Suprapubic skin (tissue), 4 donors: ENCODE measurements at regions not wholly inside any gene's neighbourhood (a gene's known extent, or its start where the extent isn't known, plus 50 kb on each side); places are given as distances from the start of the nearest gene placed in this dataset.

Source experiments
- DNase-seq, 2 donors: peaks; one replicate each; pipeline ENCODE4 v3.0.0-alpha.2; 2019; ENCODE audit warnings: low spot score in 2 of 2
- H3K27ac ChIP-seq: fragments of 200-600 bp; sonication (generic); one replicate; pipeline ENCODE4 v1.5.1; 2019
- H3K27me3 ChIP-seq: fragments of 200-600 bp; sonication (generic); one replicate; pipeline ENCODE4 v1.5.1; 2019
- H3K36me3 ChIP-seq: fragments of 200-600 bp; sonication (generic); one replicate; pipeline ENCODE4 v1.5.1; 2019
- H3K4me1 ChIP-seq: fragments of 200-600 bp; sonication (generic); one replicate; pipeline ENCODE4 v1.5.1; 2019
- H3K4me3 ChIP-seq: fragments of 200-600 bp; sonication (generic); one replicate; pipeline ENCODE4 v1.5.1; 2019; ENCODE audit warnings: mild to moderate bottlenecking
- H3K9me3 ChIP-seq: fragments of 200-600 bp; sonication (generic); one replicate; pipeline ENCODE4 v1.5.1; 2019
- EP300 ChIP-seq: sonication (generic); formaldehyde crosslinking; IDR thresholded peaks from one replicate; pipeline ENCODE4 v1.6.1; 2017; ENCODE audit warnings: antibody characterized with exemption
- POLR2A ChIP-seq, 2 donors: fragments of 450-650 bp; IDR thresholded peaks; one replicate each; pipeline ENCODE4 v1.6.1; 2017; ENCODE audit warnings: antibody characterized with exemption in 2 of 2, mild to moderate bottlenecking in 2 of 2, moderate library complexity in 2 of 2
- POLR2AphosphoS5 ChIP-seq, 3 donors: sonication (generic); formaldehyde crosslinking; IDR thresholded peaks; one replicate each; pipeline ENCODE4 v1.6.1; 2017; ENCODE audit warnings: antibody characterized with exemption in 3 of 3
- WGBS: methylation state at CpG from one replicate; pipeline ENCODE4 v1.1.5; 2018; 5-methylcytosine and 5-hydroxymethylcytosine counted together
- TF ChIP-seq, protein P1 (sequence below), 2 donors: fragments of 200-600 bp in 1 of 2; fragments of 450-650 bp in 1 of 2; sonication (generic) in 1 of 2; IDR thresholded peaks; one replicate each; pipeline ENCODE4 v1.5.1; 2016 to 2019; ENCODE audit warnings: antibody characterized with exemption in 2 of 2, mild to moderate bottlenecking in 1 of 2, moderate library complexity in 1 of 2

DNA sequence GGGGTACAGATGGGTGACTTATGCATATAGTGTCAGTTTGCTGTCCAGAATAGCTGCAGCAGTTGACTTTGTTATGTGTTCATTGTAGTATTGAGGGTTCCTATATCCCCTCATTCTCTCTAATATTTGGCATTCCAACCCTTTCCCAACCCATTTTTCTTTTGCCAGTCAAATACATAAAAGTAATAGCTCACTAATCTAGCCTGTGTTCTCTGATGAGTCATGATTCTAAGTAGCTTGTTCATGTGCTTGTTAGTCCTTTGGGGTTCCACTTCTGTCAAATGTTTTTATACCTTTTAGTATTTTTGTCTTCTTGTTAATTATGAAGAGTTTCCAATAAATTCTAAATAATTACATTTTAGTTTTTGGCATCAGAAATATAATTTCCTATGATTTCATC, 99.2 kb upstream of the MROH9 start:
- no peak overlapping the region for H3K4me3 ChIP-seq
- no peaks in the 10 kb centered on the region for H3K9me3 ChIP-seq
- no peaks in the 10 kb centered on the region for H3K36me3 ChIP-seq
- H3K4me1 ChIP-seq, result no peaks in the 10 kb centered on the region
- no peak overlapping the region for H3K27ac ChIP-seq
- no peak for DNase-seq
- no peaks in the 10 kb centered on the region for H3K27me3 ChIP-seq
- TF ChIP-seq POLR2A (IDR thresholded peaks at IDR 0.05) (no peak), EP300 (no peak), POLR2AphosphoS5 (IDR thresholded peaks at IDR 0.05) (no peak)
- TF ChIP-seq, protein P1, sequence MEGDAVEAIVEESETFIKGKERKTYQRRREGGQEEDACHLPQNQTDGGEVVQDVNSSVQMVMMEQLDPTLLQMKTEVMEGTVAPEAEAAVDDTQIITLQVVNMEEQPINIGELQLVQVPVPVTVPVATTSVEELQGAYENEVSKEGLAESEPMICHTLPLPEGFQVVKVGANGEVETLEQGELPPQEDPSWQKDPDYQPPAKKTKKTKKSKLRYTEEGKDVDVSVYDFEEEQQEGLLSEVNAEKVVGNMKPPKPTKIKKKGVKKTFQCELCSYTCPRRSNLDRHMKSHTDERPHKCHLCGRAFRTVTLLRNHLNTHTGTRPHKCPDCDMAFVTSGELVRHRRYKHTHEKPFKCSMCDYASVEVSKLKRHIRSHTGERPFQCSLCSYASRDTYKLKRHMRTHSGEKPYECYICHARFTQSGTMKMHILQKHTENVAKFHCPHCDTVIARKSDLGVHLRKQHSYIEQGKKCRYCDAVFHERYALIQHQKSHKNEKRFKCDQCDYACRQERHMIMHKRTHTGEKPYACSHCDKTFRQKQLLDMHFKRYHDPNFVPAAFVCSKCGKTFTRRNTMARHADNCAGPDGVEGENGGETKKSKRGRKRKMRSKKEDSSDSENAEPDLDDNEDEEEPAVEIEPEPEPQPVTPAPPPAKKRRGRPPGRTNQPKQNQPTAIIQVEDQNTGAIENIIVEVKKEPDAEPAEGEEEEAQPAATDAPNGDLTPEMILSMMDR (IDR thresholded peaks at IDR 0.05), result no peak

DNA sequence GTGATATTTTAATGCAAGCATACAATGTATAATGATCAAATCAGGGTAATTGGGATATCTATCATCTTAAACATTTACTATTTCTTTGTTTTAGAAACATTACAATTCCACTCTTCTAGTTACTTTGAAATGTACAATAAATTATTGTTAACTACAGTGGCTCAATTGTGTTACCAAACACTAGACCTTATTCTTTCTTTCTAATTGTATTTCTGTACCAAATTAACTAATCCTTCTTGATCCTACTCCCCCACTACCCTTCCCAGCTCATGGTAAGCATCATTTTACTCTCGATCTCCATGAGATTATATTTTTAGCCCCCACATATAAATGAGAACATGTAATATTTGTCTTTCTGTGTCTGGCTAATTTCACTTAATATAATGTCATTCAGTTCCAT, 95.0 kb upstream of the MROH9 start:
- Histone ChIP-seq H3K36me3 (no peaks in the 10 kb centered on the region), H3K9me3 (no peaks in the 10 kb centered on the region), H3K4me1 (no peaks in the 10 kb centered on the region), H3K4me3 (no peak overlapping the region), H3K27me3 (no peaks in the 10 kb centered on the region), H3K27ac (no peak overlapping the region)
- WGBS, result 78% methylated on average over 1 of the region's 1 CpG
- DNase-seq, result no peak
- TF ChIP-seq EP300 (no peak), POLR2A (IDR thresholded peaks at IDR 0.05) (no peak), POLR2AphosphoS5 (IDR thresholded peaks at IDR 0.05) (no peak)
- TF ChIP-seq, protein P1 (IDR thresholded peaks at IDR 0.05), result no peak

DNA sequence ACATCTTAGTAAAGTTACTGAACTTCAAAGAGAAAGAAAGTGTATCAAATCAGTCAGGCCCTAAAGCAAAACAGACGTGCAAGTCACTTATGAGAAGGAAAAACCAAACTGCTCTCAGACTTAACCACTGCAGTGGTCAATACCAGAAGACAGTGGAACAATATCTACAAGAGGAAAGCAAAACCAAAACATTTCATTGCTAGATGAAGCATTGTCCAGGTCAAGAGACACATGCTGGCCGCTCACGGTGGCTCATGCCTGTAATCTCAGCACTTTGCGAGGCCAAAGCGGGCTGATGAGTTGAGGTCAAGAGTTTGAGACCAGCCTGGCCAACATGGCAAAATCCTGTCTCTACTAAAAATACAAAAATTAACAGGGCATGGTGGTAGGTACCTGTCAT, 82.0 kb upstream of the MROH9 start:
- H3K27me3 ChIP-seq, result no peaks in the 10 kb centered on the region
- no peaks in the 10 kb centered on the region for H3K36me3 ChIP-seq
- no peak for TF ChIP-seq POLR2A (IDR thresholded peaks at IDR 0.05)
- TF ChIP-seq, protein P1 (IDR thresholded peaks at IDR 0.05), result no peak
- TF ChIP-seq EP300, result no peak
- no peak for TF ChIP-seq POLR2AphosphoS5 (IDR thresholded peaks at IDR 0.05)
- H3K27ac ChIP-seq, result no peak overlapping the region
- no peak for DNase-seq
- H3K9me3 ChIP-seq, result no peaks in the 10 kb centered on the region
- 91% methylated on average over 5 of the region's 5 CpGs for WGBS
- H3K4me3 ChIP-seq, result no peak overlapping the region
- no peaks in the 10 kb centered on the region for H3K4me1 ChIP-seq

DNA sequence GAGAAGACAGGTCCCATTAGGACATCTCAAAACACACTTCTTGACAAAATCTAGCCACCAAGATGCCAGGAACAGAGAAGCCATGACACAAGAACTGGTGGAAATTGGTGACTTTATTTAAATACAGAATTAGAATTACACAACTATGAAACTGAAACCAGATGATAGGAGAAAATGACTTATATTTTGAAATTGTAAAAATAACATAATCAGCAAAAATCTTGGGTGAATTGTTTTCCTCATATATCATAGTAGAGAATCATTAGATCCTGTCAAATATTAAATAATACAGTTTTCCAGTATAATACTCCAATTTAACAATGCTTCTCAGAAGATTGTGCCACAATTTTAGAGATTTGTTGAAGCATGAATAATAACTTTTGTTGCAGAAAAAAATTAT, 81.5 kb upstream of the MROH9 start:
- Histone ChIP-seq H3K4me3 (no peak overlapping the region), H3K27me3 (no peaks in the 10 kb centered on the region), H3K36me3 (no peaks in the 10 kb centered on the region), H3K9me3 (no peaks in the 10 kb centered on the region), H3K27ac (no peak overlapping the region), H3K4me1 (no peaks in the 10 kb centered on the region)
- no peak for DNase-seq
- TF ChIP-seq, protein P1 (IDR thresholded peaks at IDR 0.05), result no peak
- TF ChIP-seq POLR2A (IDR thresholded peaks at IDR 0.05) (no peak), EP300 (no peak), POLR2AphosphoS5 (IDR thresholded peaks at IDR 0.05) (no peak)

DNA sequence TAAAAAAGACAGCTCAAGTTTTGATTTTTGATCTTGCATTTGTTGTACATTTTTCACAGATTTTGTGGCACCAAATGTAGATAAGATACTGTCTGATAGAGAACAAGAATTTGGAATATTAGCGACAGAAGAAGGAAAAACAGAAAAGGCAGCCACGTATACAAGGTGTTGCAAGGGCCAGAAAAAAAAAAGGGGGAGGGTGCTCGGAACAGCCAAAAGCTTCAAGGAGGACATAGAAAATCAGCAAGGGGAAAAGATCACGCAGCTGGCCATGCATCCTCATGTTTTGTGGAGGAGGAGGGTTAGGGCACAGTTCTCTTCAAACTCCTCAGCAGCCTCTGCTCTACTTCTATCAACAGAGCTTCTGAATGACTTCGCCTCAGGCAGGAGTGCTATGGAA, 80.7 kb upstream of the MROH9 start:
- no peaks in the 10 kb centered on the region for H3K36me3 ChIP-seq
- no peaks in the 10 kb centered on the region for H3K27me3 ChIP-seq
- no peaks in the 10 kb centered on the region for H3K9me3 ChIP-seq
- no peak for TF ChIP-seq EP300
- TF ChIP-seq, protein P1 (IDR thresholded peaks at IDR 0.05), result no peak
- TF ChIP-seq POLR2A (IDR thresholded peaks at IDR 0.05), result no peak
- TF ChIP-seq POLR2AphosphoS5 (IDR thresholded peaks at IDR 0.05), result no peak
- DNase-seq, result no peak
- H3K4me3 ChIP-seq, result no peak overlapping the region
- H3K4me1 ChIP-seq, result no peaks in the 10 kb centered on the region
- no peak overlapping the region for H3K27ac ChIP-seq
- WGBS, result 90% methylated on average over 5 of the region's 5 CpGs
